ENCODE measurements at regions not wholly inside any gene's neighbourhood (a gene's known extent, or its start where the extent isn't known, plus 50 kb on each side); places are given as distances from the start of the nearest gene placed in this dataset.

DNA sequence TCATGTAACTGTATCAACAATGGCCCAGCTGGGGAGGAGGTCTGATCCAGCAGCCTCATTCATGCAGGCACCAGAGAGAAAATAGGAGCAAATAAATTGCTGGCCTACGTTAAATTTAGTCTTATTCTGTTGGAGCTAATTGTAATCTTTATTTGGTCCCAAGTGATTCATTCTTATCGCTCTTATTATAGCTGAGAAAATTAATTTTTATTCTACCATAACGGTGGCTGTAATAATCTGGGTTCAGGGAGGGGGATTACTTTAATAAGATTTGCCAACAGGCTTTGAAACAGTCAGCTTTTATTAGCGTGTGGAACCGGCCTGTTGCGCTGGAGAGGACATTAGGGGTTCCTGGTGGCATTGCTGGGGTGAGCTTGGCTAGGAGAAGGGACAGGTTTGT is 254.9 kb downstream of the AACS start (continued):
- TF ChIP-seq, protein P1, sequence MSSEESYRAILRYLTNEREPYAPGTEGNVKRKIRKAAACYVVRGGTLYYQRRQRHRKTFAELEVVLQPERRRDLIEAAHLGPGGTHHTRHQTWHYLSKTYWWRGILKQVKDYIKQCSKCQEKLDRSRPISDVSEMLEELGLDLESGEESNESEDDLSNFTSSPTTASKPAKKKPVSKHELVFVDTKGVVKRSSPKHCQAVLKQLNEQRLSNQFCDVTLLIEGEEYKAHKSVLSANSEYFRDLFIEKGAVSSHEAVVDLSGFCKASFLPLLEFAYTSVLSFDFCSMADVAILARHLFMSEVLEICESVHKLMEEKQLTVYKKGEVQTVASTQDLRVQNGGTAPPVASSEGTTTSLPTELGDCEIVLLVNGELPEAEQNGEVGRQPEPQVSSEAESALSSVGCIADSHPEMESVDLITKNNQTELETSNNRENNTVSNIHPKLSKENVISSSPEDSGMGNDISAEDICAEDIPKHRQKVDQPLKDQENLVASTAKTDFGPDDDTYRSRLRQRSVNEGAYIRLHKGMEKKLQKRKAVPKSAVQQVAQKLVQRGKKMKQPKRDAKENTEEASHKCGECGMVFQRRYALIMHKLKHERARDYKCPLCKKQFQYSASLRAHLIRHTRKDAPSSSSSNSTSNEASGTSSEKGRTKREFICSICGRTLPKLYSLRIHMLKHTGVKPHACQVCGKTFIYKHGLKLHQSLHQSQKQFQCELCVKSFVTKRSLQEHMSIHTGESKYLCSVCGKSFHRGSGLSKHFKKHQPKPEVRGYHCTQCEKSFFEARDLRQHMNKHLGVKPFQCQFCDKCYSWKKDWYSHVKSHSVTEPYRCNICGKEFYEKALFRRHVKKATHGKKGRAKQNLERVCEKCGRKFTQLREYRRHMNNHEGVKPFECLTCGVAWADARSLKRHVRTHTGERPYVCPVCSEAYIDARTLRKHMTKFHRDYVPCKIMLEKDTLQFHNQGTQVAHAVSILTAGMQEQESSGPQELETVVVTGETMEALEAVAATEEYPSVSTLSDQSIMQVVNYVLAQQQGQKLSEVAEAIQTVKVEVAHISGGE (CRISPR knock-in tag; IDR thresholded peaks at IDR 0.05): no peak
- TF ChIP-seq SREBF2 (IDR thresholded peaks at IDR 0.05; ENCODE audit: low read length) (no peak), BCL3 (IDR thresholded peaks at IDR 0.05; ENCODE audit: borderline replicate concordance, insufficient read depth, low read depth, low read length, poor library complexity, severe bottlenecking) (no peak), NFXL1 (IDR thresholded peaks at IDR 0.05; ENCODE audit: borderline replicate concordance) (no peak), ZNF274 (IDR thresholded peaks at IDR 0.05; ENCODE audit: insufficient read depth, insufficient read length) (no peak), HDAC2 (IDR thresholded peaks at IDR 0.05) (no peak), ZBTB33 (IDR thresholded peaks at IDR 0.05) (no peak)
- TF ChIP-seq, protein P2, sequence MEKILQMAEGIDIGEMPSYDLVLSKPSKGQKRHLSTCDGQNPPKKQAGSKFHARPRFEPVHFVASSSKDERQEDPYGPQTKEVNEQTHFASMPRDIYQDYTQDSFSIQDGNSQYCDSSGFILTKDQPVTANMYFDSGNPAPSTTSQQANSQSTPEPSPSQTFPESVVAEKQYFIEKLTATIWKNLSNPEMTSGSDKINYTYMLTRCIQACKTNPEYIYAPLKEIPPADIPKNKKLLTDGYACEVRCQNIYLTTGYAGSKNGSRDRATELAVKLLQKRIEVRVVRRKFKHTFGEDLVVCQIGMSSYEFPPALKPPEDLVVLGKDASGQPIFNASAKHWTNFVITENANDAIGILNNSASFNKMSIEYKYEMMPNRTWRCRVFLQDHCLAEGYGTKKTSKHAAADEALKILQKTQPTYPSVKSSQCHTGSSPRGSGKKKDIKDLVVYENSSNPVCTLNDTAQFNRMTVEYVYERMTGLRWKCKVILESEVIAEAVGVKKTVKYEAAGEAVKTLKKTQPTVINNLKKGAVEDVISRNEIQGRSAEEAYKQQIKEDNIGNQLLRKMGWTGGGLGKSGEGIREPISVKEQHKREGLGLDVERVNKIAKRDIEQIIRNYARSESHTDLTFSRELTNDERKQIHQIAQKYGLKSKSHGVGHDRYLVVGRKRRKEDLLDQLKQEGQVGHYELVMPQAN (conservative IDR thresholded peaks at IDR 0.05): no peak
- TF ChIP-seq, protein P3, sequence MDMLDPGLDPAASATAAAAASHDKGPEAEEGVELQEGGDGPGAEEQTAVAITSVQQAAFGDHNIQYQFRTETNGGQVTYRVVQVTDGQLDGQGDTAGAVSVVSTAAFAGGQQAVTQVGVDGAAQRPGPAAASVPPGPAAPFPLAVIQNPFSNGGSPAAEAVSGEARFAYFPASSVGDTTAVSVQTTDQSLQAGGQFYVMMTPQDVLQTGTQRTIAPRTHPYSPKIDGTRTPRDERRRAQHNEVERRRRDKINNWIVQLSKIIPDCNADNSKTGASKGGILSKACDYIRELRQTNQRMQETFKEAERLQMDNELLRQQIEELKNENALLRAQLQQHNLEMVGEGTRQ (IDR thresholded peaks at IDR 0.05; ENCODE audit: borderline replicate concordance, low read depth, low read length): no peak
- TF ChIP-seq, protein P4, sequence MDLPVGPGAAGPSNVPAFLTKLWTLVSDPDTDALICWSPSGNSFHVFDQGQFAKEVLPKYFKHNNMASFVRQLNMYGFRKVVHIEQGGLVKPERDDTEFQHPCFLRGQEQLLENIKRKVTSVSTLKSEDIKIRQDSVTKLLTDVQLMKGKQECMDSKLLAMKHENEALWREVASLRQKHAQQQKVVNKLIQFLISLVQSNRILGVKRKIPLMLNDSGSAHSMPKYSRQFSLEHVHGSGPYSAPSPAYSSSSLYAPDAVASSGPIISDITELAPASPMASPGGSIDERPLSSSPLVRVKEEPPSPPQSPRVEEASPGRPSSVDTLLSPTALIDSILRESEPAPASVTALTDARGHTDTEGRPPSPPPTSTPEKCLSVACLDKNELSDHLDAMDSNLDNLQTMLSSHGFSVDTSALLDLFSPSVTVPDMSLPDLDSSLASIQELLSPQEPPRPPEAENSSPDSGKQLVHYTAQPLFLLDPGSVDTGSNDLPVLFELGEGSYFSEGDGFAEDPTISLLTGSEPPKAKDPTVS (IDR thresholded peaks at IDR 0.05; ENCODE audit: low read depth, low read length): no peak
